Erythroblast (primary cell): ENCODE measurements at regions not wholly inside any gene's neighbourhood (a gene's known extent, or its start where the extent isn't known, plus 50 kb on each side); places are given as distances from the start of the nearest gene placed in this dataset.

ENCODE experiments used
- GATA1 ChIP-seq: IDR thresholded peaks from 2 replicates; pipeline ENCODE4 v1.6.1; 2011; ENCODE audit warnings: low read depth, mild to moderate bottlenecking, control low read depth, low read length, moderate library complexity
- POLR2A ChIP-seq: IDR thresholded peaks from 2 replicates; pipeline ENCODE4 v1.6.1; 2011; ENCODE audit warnings: mild to moderate bottlenecking, low read length

- TF ChIP-seq POLR2A, result no peak
- TF ChIP-seq GATA1, result no peak
These were observed 134.8 kb upstream of the KLF6 start for GRCh38 chr10:3919709-3920308.
